PC-3 (cell line): ENCODE measurements at regions not wholly inside any gene's neighbourhood (a gene's known extent, or its start where the extent isn't known, plus 50 kb on each side); places are given as distances from the start of the nearest gene placed in this dataset.

Experiments used
- ATAC-seq: fragments of 200-7000 bp; cut with Tn5 transposase; 2 replicates; pipeline ENCODE4 v1.9.1; 2020; ENCODE audit warnings: mild to moderate bottlenecking, moderate library complexity
- BruUV-seq: library from RNA; stranded (reverse); fragments of 400-500 nt; replicated peaks from 2 replicates; lab custom pipeline; 2021; lab: Mats Ljungman, UMichigan
- CTCF ChIA-PET: fragments of 300-600 bp; sonication (Branson Sonifier 250); formaldehyde crosslinking; loops from one replicate; lab custom pipeline; 2022; ENCODE audit warnings: antibody characterized with exemption; lab: Charles Lee
- POLR2A ChIA-PET: fragments of 300-600 bp; sonication (Branson Sonifier 250); formaldehyde crosslinking; loops from one replicate; lab custom pipeline; 2022; ENCODE audit warnings: antibody characterized with exemption; ENCODE audit not compliant: unreplicated experiment; lab: Charles Lee
- DNase-seq: peaks from one replicate; pipeline ENCODE4 v3.0.0-alpha.2; 2015
- H2AFZ ChIP-seq: fragments of 300-600 bp; sonication (generic); 2 replicates; pipeline ENCODE4 v1.6.0; 2016; ENCODE audit warnings: antibody characterized with exemption, low read length
- H3F3A ChIP-seq: fragments of 300-600 bp; sonication (generic); one replicate; pipeline ENCODE4 v1.6.0; 2017; ENCODE audit warnings: antibody characterized with exemption, low read length, control low read depth, mild to moderate bottlenecking; ENCODE audit not compliant: unreplicated experiment
- H3K27ac ChIP-seq: fragments of 300-600 bp; sonication (generic); 2 replicates; pipeline ENCODE4 v1.5.1; 2016; ENCODE audit warnings: mild to moderate bottlenecking, low read length
- H3K27me3 ChIP-seq: fragments of 300-600 bp; sonication (generic); 2 replicates; pipeline ENCODE4 v1.6.1; 2016; ENCODE audit warnings: low read length, mixed read lengths
- H3K36me3 ChIP-seq: fragments of 300-600 bp; sonication (generic); 2 replicates; pipeline ENCODE4 v1.6.1; 2016; ENCODE audit warnings: low read depth, mixed run types, low read length, mixed read lengths
- H3K4me1 ChIP-seq: fragments of 300-600 bp; sonication (generic); 2 replicates; pipeline ENCODE4 v1.5.1; 2016; ENCODE audit warnings: low read length; ENCODE audit not compliant: insufficient read depth
- H3K4me2 ChIP-seq: fragments of 300-600 bp; sonication (generic); 2 replicates; pipeline ENCODE4 v1.6.0; 2016; ENCODE audit warnings: low read length
- H3K4me3 ChIP-seq: fragments of 300-600 bp; sonication (generic); 2 replicates; pipeline ENCODE4 v1.5.1; 2016; ENCODE audit warnings: mild to moderate bottlenecking, low read length, mixed read lengths
- H3K79me2 ChIP-seq: fragments of 300-600 bp; sonication (generic); 2 replicates; pipeline ENCODE4 v1.6.1; 2017; ENCODE audit warnings: low read length, mixed read lengths
- H3K9ac ChIP-seq: fragments of 300-600 bp; sonication (generic); 2 replicates; pipeline ENCODE4 v1.6.0; 2016; ENCODE audit warnings: mild to moderate bottlenecking, low read length
- H3K9me2 ChIP-seq: fragments of 300-600 bp; sonication (generic); replicated peaks from 2 replicates; pipeline ENCODE4 v1.6.1; 2016; ENCODE audit warnings: mixed run types, low read length, mixed read lengths
- H3K9me3 ChIP-seq: fragments of 300-600 bp; sonication (generic); 2 replicates; pipeline ENCODE4 v1.6.1; 2016; ENCODE audit warnings: low read length, mixed read lengths
- H4K20me1 ChIP-seq: fragments of 300-600 bp; sonication (generic); 2 replicates; pipeline ENCODE4 v1.6.1; 2016; ENCODE audit warnings: low read length, mixed read lengths
- EZH2 ChIP-seq: fragments of 300-600 bp; sonication (generic); IDR thresholded peaks from one replicate; pipeline ENCODE4 v1.6.1; 2017; ENCODE audit warnings: antibody characterized with exemption, mild to moderate bottlenecking, low read length; ENCODE audit not compliant: unreplicated experiment
- EZH2phosphoT487 ChIP-seq: fragments of 300-600 bp; sonication (generic); IDR thresholded peaks from 2 replicates; pipeline ENCODE4 v1.6.1; 2018; ENCODE audit warnings: mild to moderate bottlenecking, antibody characterized with exemption, low read length, borderline replicate concordance
- intact Hi-C: fragments of 100-400 bp; cut with micrococcal nuclease; formaldehyde crosslinking; loops from 2 replicates; pipeline ENCODE4 v1.9.0; 2023
- TF ChIP-seq, protein P1 (sequence below): fragments of 300-600 bp; sonication (generic); conservative IDR thresholded peaks from 2 replicates; pipeline ENCODE4 v1.5.1; 2017; ENCODE audit warnings: antibody characterized with exemption, low read depth, mild to moderate bottlenecking, low read length

DNA sequence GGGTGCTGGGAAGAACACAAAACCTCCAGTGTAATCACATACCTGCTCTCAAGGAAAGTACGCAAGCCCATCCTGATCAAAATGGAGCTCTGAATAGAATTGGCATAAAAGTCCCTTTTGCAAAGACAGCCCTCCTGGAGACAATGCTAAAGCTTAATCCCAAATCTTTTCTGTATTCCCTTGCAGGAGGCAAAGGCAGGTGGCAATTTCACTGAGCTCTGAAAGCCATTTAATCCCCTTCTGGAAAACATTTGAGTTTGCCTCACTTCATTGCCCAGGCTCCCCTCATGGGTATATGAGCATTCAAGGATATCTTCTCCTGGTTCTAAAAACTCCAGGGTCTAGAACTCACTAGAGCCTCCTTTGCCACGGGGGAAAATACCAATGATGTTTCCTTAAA, 310.2 kb upstream of the CNR1 start:
- H3F3A ChIP-seq, result no peaks in the 10 kb centered on the region
- H3K9me2 ChIP-seq, result no peaks in the 10 kb centered on the region
- CTCF ChIA-PET, result no interaction called here
- H3K4me2 ChIP-seq, result no peak overlapping the region
- intact Hi-C loops, result no loop called here
- DNase-seq, result no peak
- H2AFZ ChIP-seq, result no peak overlapping the region
- H3K9ac ChIP-seq, result no peak overlapping the region
- no peaks in the 10 kb centered on the region for H3K9me3 ChIP-seq
- H3K4me3 ChIP-seq, result no peak overlapping the region
- no peaks in the 10 kb centered on the region for H4K20me1 ChIP-seq
- ATAC-seq, result no peak
- H3K4me1 ChIP-seq, result no peaks in the 10 kb centered on the region
- H3K79me2 ChIP-seq, result no peaks in the 10 kb centered on the region
- H3K27me3 ChIP-seq, result no peaks in the 10 kb centered on the region; the same call in 1 of the 2 replicates
- H3K27ac ChIP-seq, result no peak overlapping the region
- no TSS peak for BruUV-seq
- TF ChIP-seq EZH2 (no peak), EZH2phosphoT487 (no peak)
- TF ChIP-seq, protein P1, sequence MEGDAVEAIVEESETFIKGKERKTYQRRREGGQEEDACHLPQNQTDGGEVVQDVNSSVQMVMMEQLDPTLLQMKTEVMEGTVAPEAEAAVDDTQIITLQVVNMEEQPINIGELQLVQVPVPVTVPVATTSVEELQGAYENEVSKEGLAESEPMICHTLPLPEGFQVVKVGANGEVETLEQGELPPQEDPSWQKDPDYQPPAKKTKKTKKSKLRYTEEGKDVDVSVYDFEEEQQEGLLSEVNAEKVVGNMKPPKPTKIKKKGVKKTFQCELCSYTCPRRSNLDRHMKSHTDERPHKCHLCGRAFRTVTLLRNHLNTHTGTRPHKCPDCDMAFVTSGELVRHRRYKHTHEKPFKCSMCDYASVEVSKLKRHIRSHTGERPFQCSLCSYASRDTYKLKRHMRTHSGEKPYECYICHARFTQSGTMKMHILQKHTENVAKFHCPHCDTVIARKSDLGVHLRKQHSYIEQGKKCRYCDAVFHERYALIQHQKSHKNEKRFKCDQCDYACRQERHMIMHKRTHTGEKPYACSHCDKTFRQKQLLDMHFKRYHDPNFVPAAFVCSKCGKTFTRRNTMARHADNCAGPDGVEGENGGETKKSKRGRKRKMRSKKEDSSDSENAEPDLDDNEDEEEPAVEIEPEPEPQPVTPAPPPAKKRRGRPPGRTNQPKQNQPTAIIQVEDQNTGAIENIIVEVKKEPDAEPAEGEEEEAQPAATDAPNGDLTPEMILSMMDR, result no peak
- POLR2A ChIA-PET, result no interaction called here
- H3K36me3 ChIP-seq, result no peaks in the 10 kb centered on the region

DNA sequence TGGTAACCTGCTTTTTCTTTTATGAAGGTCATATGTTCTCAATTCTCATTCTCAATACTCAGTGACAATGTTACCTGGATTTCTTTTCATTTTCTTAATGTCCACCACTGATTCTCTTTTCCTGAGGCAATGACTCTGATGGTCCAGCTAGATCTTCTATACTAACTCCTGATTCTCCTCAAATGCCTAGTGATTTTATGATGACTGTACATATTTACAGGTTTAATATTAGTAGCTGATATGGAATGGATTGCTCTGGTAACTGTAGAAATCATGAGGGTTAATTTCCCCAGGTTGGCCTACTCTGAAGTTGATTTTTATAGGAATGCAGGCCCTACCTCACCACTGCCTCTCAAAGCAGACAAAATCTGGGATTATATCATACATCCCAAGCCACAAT, 308.6 kb upstream of the CNR1 start:
- no TSS peak for BruUV-seq
- Histone ChIP-seq H3K36me3 (no peaks in the 10 kb centered on the region), H3K9me3 (no peaks in the 10 kb centered on the region), H3F3A (no peaks in the 10 kb centered on the region), H3K27me3 (no peaks in the 10 kb centered on the region), H3K4me1 (no peaks in the 10 kb centered on the region), H3K9ac (no peak overlapping the region), H3K79me2 (no peaks in the 10 kb centered on the region), H3K4me2 (no peak overlapping the region), H3K27ac (no peak overlapping the region), H3K9me2 (no peaks in the 10 kb centered on the region), H4K20me1 (no peaks in the 10 kb centered on the region), H3K4me3 (no peak overlapping the region), H2AFZ (no peak overlapping the region)
- POLR2A ChIA-PET, result no interaction called here
- CTCF ChIA-PET, result no interaction called here
- no peak for TF ChIP-seq EZH2
- TF ChIP-seq, protein P1, result no peak
- TF ChIP-seq EZH2phosphoT487, result no peak
- DNase-seq (no peak), ATAC-seq (no peak)
- intact Hi-C loops, result no loop called here

GRCh38 chr6:88473589-88473988, 307.4 kb upstream of the CNR1 start:
- TF ChIP-seq, protein P1, result no peak
- TF ChIP-seq EZH2phosphoT487 (no peak), EZH2 (no peak)
- no peak for ATAC-seq
- Histone ChIP-seq H3K9me2 (no peaks in the 10 kb centered on the region), H4K20me1 (no peaks in the 10 kb centered on the region), H3K9ac (no peak overlapping the region), H2AFZ (no peak overlapping the region), H3K4me1 (no peaks in the 10 kb centered on the region), H3K27me3 (no peaks in the 10 kb centered on the region), H3K4me2 (no peak overlapping the region), H3K27ac (no peak overlapping the region), H3F3A (no peaks in the 10 kb centered on the region), H3K79me2 (no peaks in the 10 kb centered on the region), H3K4me3 (no peak overlapping the region), H3K36me3 (no peaks in the 10 kb centered on the region), H3K9me3 (no peaks in the 10 kb centered on the region)
- CTCF ChIA-PET, result no interaction called here
- intact Hi-C loops, result no loop called here
- BruUV-seq, result no TSS peak
- POLR2A ChIA-PET, result no interaction called here
- no peak for DNase-seq
